ENCODE measurements at regions not wholly inside any gene's neighbourhood (a gene's known extent, or its start where the extent isn't known, plus 50 kb on each side); places are given as distances from the start of the nearest gene placed in this dataset.

DNA sequence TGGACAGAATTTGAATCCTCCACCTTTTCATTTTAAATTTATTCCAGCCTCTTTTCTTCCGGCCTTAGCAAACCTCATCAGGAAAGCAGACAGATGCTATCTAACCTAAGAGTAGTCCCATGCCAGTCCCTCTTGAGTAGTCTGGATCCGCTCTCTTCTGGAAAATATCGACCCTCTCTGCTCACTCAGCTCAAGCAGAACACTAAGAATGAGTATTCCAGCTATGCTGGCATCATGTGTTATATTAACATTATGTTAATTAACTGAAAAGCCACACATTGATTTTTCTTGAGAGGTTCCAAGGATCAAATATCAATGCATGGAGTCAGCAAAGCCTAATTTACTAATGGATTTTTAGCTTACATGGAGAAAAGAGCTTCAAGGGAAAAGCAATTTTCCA, 161.4 kb downstream of the ID4 start:
- no peaks in the 10 kb centered on the region for H3K4me1 Mint-ChIP-seq (ENCODE audit: low read depth)
- peaks cover 34% of the 10 kb centered on the region for H3K9me3 Mint-ChIP-seq
- TF ChIP-seq, protein P1, sequence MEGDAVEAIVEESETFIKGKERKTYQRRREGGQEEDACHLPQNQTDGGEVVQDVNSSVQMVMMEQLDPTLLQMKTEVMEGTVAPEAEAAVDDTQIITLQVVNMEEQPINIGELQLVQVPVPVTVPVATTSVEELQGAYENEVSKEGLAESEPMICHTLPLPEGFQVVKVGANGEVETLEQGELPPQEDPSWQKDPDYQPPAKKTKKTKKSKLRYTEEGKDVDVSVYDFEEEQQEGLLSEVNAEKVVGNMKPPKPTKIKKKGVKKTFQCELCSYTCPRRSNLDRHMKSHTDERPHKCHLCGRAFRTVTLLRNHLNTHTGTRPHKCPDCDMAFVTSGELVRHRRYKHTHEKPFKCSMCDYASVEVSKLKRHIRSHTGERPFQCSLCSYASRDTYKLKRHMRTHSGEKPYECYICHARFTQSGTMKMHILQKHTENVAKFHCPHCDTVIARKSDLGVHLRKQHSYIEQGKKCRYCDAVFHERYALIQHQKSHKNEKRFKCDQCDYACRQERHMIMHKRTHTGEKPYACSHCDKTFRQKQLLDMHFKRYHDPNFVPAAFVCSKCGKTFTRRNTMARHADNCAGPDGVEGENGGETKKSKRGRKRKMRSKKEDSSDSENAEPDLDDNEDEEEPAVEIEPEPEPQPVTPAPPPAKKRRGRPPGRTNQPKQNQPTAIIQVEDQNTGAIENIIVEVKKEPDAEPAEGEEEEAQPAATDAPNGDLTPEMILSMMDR (IDR thresholded peaks at IDR 0.05), result no peak
- no peaks in the 10 kb centered on the region for H3K36me3 Mint-ChIP-seq (ENCODE audit: low read depth)
- H3K27ac Mint-ChIP-seq, result no peak overlapping the region
- H3K4me3 Mint-ChIP-seq, result no peak overlapping the region
- no peaks in the 10 kb centered on the region; the same call in none of the 2 replicates for H3K27me3 Mint-ChIP-seq (ENCODE audit: insufficient read depth)
- DNase-seq, result no peak

DNA sequence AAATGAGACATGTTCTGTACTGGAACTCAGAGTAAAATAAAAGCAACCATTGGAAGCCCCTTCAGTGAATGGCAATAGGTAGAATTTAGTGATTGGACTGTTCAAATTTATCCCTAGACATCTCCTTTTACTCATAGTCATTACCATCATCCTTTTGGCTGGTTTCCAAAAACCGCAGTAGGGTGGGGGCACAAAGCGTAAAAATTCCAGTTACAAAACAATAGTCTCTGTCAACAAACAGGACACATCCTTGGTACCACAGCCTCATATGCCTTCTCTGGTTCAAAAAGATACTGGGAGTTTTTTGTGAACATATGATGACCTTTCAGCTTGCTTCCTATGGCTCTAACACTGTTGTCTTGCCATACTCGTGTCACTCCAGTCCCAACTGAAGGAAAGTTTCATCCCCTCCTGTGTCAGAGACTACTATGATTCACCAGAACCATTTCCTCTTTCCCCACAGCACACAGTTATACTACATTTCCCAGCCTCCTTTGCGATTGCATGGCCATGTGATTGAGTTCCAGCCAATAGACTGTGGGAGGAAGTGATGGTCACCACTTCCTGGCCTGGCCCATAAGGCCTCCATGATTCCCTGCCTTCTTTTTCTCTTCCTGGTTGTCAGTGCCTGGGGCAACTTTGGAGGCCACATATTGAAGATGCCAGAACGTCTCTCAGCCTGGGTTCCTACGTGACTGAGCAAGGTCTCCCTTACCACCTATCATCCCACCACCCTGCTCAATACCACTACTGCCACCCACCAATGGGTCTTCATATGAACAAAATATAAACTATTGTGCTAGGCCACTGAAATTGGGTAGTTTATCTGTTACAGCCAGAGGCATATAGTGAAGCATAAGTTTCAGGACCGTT, 162.4 kb downstream of the ID4 start:
- H3K27me3 Mint-ChIP-seq (ENCODE audit: insufficient read depth), result no peaks in the 10 kb centered on the region; the same call in none of the 2 replicates
- no peaks in the 10 kb centered on the region for H3K36me3 Mint-ChIP-seq (ENCODE audit: low read depth)
- TF ChIP-seq, protein P1 (IDR thresholded peaks at IDR 0.05), result no peak
- no peak overlapping the region for H3K27ac Mint-ChIP-seq
- no peaks in the 10 kb centered on the region for H3K4me1 Mint-ChIP-seq (ENCODE audit: low read depth)
- DNase-seq, result no peak
- no peak overlapping the region; the same call in 1 of the 2 replicates for H3K4me3 Mint-ChIP-seq
- peaks cover 30% of the 10 kb centered on the region for H3K9me3 Mint-ChIP-seq

DNA sequence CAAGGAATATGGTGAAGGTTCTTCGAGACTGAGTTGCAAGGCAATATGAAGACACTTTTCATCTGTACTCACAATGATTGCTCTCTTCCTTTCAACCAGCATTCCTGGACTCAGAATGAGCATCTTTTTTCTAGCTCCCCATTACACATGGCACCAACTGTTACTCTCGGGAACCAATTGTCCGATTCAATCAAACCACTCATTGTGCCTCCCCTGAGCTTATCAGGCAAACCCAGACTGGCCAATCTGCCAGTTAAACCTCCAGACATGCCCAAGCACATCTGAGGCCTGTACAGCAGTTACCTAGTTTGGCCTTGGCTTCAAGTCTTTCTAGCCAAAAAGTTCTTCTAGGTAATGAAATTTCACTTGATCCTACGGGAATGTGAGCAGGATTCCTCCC, 164.1 kb downstream of the ID4 start:
- DNase-seq, result no peak
- TF ChIP-seq, protein P1 (IDR thresholded peaks at IDR 0.05), result no peak
- Mint-ChIP-seq H3K4me1 (ENCODE audit: low read depth) (no peaks in the 10 kb centered on the region), H3K9me3 (peaks cover 22% of the 10 kb centered on the region), H3K27me3 (ENCODE audit: insufficient read depth) (no peaks in the 10 kb centered on the region; the same call in none of the 2 replicates), H3K27ac (no peak overlapping the region), H3K36me3 (ENCODE audit: low read depth) (no peaks in the 10 kb centered on the region), H3K4me3 (no peak overlapping the region)

DNA sequence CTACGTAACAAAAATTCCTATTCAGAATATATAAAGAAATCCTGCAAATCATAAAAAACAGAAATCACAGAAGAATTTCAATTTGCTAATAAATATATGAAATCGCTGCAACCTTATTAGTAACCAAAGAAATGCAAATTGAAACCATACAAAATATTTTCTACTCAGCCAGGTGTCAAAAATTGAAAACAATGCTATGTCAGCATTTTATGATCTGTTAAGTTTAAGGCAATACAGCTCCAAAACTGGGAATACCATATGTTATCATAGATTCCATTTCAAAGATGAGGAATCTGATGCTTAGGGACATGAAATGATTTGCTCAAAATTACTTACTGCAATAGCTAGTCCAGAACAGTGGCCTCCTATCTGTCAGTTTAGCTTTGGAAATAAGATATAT, 168.9 kb downstream of the ID4 start:
- no peak overlapping the region for H3K4me3 Mint-ChIP-seq
- TF ChIP-seq, protein P1 (IDR thresholded peaks at IDR 0.05), result no peak
- H3K27ac Mint-ChIP-seq, result no peak overlapping the region
- no peaks in the 10 kb centered on the region for H3K36me3 Mint-ChIP-seq (ENCODE audit: low read depth)
- no peak for DNase-seq
- H3K9me3 Mint-ChIP-seq, result peaks cover 8% of the 10 kb centered on the region
- no peaks in the 10 kb centered on the region for H3K4me1 Mint-ChIP-seq (ENCODE audit: low read depth)
- no peaks in the 10 kb centered on the region for H3K27me3 Mint-ChIP-seq (ENCODE audit: insufficient read depth)

DNA sequence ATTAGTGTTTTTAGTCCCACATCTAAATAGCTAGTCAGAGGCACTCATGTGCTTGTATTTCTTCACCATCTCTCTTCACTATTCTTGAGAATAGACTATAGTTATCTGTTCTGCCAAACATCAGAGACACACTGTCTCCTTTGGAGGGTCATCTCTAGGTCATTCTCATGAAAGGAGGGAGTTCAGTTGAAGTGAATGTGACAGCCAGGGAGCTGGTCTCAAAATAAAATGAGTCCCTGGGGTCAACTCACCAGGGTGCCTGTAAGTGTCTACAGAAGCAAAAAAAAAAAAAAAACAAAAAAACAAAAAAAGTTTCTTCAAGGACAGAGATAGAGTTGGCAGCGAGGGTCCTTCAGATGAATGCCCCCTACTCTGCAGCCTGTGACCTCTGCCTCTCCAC, 171.0 kb downstream of the ID4 start:
- TF ChIP-seq, protein P1 (IDR thresholded peaks at IDR 0.05), result no peak
- no peaks in the 10 kb centered on the region for H3K27me3 Mint-ChIP-seq (ENCODE audit: insufficient read depth)

More for the DNA sequence above, 171.0 kb downstream of the ID4 start:
- Mint-ChIP-seq H3K27ac (no peak overlapping the region), H3K9me3 (peaks cover 6% of the 10 kb centered on the region), H3K4me3 (no peak overlapping the region), H3K4me1 (ENCODE audit: low read depth) (no peaks in the 10 kb centered on the region), H3K36me3 (ENCODE audit: low read depth) (no peaks in the 10 kb centered on the region)
- no peak for DNase-seq

Measured in HFFc6 (cell line).